Gastrocnemius medialis (tissue), 4 donors: ENCODE measurements at regions not wholly inside any gene's neighbourhood (a gene's known extent, or its start where the extent isn't known, plus 50 kb on each side); places are given as distances from the start of the nearest gene placed in this dataset.

Source experiments
- POLR2A ChIP-seq, 2 donors: fragments of 450-650 bp; IDR thresholded peaks; one replicate each; pipeline ENCODE4 v1.6.1; 2017; ENCODE audit warnings: antibody characterized with exemption in 2 of 2, mild to moderate bottlenecking in 2 of 2, moderate library complexity in 2 of 2
- TF ChIP-seq, protein P1 (sequence below), 5 experiments: fragments of 450-650 bp in 3 of 5; fragments of 200-600 bp in 2 of 5; sonication (generic) in 2 of 5; IDR thresholded peaks in 4 of 5; conservative IDR thresholded peaks in 1 of 5; 1 replicate in 4 of 5; 2 replicates in 1 of 5; pipeline ENCODE4 v1.5.1; 2016 to 2019; ENCODE audit warnings: antibody characterized with exemption in 5 of 5, mild to moderate bottlenecking in 3 of 5, moderate library complexity in 3 of 5

DNA sequence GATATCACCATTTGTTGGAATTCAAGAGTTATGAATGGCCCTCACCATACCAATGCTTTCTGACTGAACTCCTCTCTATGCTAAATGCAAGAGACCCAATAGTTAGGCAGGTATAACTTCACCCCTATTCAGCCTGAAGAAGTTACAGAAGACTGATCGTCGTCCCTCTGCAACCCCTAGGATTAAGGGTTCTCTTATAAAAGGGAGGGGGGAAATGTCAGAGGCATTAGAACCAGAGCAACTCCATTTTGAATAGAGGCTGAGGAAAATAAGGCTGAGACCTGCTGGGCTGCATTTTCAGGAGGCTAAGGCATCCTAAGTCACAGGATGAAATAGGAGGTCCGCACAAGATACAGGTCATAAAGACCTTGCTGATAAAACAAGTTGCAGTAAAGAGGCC, 494.3 kb downstream of the SPRY1 start:
- no peak for TF ChIP-seq POLR2A (IDR thresholded peaks at IDR 0.05)
- TF ChIP-seq, protein P1, sequence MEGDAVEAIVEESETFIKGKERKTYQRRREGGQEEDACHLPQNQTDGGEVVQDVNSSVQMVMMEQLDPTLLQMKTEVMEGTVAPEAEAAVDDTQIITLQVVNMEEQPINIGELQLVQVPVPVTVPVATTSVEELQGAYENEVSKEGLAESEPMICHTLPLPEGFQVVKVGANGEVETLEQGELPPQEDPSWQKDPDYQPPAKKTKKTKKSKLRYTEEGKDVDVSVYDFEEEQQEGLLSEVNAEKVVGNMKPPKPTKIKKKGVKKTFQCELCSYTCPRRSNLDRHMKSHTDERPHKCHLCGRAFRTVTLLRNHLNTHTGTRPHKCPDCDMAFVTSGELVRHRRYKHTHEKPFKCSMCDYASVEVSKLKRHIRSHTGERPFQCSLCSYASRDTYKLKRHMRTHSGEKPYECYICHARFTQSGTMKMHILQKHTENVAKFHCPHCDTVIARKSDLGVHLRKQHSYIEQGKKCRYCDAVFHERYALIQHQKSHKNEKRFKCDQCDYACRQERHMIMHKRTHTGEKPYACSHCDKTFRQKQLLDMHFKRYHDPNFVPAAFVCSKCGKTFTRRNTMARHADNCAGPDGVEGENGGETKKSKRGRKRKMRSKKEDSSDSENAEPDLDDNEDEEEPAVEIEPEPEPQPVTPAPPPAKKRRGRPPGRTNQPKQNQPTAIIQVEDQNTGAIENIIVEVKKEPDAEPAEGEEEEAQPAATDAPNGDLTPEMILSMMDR (IDR thresholded peaks at IDR 0.05 in 4 of 5, conservative IDR thresholded peaks at IDR 0.05 in 1 of 5), result no peak
